GM19238 (cell line): ENCODE measurements at regions not wholly inside any gene's neighbourhood (a gene's known extent, or its start where the extent isn't known, plus 50 kb on each side); places are given as distances from the start of the nearest gene placed in this dataset.

Experiments used
- DNase-seq: peaks from one replicate; pipeline ENCODE4 v3.0.0; 2011; ENCODE audit warnings: low spot score; ENCODE audit not compliant: insufficient read length

DNA sequence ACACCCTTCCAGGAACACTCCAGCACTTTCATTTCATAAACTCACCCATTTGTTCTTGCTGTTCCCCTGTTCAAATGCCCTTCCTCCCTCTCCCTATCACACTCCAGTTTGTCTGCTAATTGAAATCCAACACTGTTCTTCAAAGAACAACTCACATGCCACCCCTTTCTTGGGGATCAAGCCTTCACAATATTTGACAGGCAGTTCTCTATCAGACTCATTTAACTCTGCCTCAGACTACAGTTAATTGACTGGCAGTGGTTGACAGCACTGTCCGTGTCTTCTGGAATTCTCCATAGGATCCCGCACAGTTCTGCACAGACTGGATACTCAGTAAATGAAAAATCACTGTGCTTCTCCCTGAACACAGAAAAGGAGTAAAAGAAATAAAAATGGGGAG is 87.8 kb downstream of the PMP22 start:
- no peak for DNase-seq

DNA sequence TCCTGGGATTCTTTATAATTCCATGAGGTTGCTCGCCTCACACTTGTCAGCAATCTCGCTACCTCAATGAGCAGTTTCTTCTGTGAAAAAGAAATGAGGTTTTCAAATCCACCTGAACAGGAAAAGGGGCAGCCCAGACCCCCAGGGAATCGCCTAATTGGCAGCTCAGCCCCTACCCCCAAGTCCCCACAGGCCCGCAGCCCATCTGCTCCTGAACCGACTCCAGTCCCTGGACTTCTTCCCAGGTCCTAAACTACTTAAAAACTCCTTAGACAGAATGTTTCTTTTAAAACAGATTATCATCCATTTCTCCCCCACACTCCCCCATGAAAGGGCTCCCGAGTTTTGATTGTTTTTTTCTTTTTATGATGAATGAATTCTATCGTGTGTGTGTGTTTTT is 89.8 kb downstream of the PMP22 start:
- no peak for DNase-seq

DNA sequence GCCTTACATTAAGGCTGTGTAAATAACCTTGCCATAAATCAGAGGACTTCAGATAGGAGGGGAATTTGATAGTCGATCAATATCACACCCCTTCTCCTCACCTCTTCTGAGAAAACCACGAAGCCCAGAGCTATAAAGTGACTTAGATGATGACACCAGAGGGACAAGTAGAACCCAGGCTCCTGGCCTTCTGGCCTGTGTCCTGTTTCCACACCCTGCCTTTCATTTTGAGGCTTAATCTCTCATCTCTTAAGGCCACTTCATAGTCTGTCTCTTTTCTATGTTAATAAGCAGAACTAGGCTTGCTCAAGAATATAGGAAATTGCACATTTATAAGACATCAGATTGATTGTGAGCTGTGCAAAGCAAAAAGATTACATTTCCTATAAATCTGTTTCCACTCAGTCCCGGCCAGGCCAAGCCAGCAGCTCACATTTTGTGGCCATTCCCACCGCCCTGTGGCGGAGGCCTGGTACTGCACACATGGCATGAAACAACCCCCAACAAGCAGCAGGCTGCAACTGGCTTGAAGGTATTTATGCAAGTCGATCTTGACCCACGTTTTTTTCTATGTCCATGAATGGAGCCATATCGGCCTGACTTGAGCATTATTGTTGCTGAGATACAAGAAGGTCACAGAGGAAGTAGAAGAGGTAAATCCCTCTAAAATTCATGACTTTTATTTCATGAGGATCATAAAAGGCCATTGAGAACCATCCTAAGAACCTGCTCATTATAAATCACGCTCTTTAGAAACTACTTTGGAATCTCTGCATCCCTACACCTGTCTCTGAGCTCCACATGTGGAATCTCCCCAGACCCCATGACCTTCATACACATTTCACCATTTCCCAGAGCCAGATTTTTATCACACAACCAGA is 93.7 kb downstream of the PMP22 start:
- DNase-seq, result peak; percentile 10

DNA sequence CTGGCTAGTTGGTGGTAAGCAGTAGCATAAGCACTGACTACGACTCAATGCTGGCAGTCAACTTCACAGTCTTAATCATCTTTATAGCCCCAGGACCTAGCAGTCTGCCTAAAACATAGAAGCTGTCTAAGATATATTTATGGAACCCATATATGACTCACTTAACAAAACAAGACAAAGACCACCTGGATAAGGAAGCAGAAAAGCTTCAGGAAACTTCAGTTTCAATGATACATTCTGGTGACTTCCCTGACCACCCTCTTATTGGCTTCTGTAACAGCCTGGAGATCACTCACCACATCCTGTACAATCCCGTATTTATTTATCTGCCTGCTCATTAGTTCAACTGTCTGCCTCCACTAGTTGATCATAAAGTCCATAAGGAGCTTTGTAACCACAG is 95.5 kb downstream of the PMP22 start:
- no peak for DNase-seq

DNA sequence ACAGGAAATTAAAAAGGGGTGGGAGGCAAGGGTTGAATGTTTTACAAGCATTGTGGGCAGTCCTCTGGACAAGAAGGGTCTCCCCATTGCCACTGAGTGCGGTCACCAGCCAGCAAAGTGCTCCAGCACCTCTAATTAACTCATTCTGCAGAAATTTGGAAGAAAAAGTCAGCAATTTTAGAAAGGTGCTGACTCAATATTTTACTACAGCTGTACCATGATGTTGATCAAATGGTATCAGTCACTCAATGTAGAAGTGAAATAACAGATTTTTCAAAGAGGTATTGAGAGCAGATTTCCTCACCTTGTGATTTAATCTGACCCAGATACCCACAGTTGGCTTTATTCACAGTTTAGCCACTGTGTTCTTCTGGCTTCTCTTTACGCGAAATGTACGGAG is 96.7 kb downstream of the PMP22 start:
- no peak for DNase-seq

DNA sequence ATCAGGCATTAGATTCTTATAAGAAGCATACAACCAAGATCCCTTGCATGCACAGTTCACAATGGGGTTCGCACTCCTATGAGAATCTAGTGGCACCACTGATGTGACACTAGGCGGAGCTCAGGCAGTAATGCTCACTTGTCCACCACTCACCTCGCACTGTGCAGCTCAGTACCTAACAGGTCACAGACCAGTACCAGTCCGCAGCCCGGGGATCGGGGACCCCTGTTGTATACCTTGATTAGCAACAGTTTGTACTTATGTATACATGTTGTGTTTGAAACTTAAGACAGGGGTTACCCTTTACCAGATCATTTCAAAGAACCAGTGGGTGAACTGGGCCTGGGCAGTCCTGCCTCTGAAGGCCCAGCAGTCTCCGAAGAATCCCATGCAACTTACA is 103.7 kb downstream of the PMP22 start:
- no peak for DNase-seq

DNA sequence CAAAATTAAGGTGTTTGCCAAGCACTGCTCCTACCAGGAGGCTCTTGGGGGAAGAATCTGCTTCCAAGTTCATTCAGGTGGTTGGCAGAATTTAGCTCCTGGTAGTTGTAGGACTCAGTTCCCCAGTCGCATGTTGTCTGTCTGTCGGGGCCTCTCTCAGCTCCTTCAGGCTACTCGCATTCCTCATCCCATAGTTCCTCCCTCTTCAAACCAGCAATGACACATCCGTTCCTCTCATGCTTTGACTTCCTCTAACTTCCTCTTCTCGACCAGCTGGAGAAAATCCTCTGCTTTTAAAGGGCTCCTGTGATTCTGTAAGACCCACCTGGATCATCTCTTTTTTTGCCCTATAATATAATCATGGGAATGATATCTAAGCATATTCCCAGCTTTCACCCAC is 108.1 kb downstream of the PMP22 start:
- DNase-seq, result no peak

DNA sequence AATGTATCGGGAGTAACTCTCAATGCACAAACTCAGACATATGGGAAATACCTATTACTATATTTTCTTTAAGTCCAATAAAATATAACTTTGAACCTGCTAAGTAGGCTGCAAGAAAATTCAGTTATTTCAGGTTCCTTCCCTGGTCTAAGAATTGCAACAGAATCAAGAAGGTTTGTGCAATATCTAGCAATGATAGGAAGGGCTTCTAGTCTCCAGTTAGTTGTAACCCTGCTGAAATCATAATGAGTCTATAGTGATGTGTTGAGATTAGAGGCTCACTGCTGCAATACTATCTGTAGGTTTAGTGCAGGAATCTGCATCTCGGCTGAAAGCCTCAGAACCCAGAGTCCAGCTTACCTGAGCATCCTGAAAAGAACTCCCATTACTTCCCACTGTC is 110.5 kb downstream of the PMP22 start:
- no peak for DNase-seq

DNA sequence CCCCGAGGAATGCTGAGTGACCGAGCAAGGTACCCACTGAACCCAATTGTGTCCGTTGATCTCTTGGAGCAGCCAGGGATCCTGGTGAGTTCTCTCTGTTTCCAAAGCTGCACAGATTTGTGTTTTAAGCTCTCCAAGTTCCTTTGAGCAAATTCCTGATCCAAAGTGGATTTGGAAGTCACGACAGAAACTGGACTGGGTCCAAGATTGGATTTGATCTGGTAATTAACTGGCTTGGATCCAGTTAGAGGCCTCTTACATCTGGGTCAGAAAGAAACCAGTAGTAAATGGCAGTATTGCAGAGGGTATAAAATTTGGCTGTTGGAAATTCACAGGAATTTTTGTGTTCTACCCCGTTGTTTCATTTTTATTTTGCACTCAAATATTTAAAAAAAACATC is 119.5 kb downstream of the PMP22 start:
- DNase-seq, result no peak

DNA sequence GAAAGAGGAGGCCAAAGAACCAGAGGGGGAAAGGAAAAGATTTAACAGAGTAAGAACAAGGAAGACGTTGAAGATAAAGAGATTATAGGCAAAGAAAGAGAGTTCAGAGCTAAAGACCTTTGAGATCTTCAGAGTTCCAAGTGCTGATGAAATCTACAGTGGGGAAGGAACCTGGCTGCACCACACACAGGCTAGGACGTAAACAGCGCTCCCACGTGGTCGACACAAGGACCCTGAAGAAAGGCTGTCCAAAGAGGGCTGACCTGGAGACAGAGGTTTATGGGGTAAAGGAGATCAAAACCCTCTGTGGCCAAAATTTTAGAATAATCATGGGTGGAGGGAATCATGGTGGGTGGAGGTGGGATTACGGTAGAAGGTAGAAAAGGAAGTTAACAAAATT is 121.6 kb downstream of the PMP22 start:
- no peak for DNase-seq

DNA sequence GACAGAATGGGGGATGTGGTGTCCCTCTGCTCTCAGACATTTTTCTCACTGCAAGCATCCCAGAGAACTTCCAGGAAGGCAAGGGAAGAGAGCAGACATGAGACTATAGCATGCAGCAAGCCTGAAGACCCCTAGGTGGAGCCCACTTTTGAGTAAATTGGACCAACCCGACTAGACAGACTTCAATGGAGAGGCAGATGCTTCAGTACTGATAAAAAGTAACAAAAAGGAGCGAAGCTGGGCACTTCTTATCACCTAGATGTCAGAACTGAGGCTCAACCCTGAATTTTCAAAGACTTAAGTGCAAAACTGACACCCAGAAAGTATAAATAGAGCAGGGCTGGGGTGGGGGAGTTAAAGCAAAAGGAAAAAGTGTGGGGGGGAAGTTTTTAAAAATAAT is 130.8 kb downstream of the PMP22 start:
- no peak for DNase-seq

DNA sequence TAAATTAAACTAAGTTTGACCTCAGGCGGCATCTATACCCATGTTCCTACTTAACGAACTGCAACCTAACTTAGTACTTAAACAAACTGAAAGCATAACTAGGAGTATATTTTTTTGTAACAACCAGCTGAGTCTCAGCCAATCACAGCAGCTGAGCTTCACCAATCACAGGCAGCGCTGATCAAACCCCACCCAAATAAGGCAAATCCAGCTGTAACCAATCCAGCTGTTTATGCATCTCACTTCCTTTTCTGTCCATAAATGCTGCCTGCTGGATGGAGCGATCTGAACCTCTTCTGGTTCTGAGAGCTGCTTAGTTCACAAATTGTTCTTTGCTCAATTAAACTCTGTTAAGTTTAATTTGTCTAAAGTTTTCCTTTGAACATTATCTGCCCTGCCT is 131.3 kb downstream of the PMP22 start:
- DNase-seq, result no peak

DNA sequence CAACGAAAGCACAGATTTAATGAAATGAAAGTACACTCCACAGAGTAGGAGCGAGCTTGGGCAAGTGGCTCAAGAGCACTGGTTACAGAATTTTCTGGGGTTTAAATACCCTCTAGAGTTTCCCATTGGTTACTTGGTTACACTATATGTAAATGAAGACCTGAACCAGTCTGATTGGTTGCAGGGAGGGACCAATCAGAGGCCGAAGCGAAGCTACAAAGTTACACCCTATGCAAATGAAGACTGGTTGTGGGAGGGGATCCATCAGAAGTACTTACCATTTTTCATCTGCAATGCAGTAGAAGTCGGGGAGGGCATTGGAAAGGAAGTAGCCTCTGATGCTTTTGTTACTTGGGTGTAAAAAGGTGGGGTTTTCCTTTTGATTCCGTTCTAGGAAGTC is 132.0 kb downstream of the PMP22 start:
- DNase-seq, result no peak

DNA sequence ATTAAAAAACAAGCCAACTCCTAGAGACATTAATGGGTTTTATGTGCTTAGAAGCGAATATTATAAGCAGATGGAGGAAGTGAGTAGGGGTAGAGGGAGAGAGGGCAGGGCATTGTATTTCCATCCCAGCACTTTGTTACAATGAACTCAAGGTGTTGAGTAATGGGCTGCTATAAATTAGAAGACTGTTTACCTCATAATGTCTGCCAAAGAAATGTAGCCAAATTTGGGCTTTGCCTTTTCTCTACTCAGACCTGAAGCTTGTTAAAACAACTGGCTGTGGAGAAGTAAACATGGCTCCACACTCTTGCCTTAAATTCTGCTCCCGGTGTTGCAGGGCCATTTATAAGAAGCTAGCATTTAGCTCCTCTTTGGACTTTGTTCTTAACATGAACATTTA is 134.7 kb downstream of the PMP22 start:
- DNase-seq, result no peak

DNA sequence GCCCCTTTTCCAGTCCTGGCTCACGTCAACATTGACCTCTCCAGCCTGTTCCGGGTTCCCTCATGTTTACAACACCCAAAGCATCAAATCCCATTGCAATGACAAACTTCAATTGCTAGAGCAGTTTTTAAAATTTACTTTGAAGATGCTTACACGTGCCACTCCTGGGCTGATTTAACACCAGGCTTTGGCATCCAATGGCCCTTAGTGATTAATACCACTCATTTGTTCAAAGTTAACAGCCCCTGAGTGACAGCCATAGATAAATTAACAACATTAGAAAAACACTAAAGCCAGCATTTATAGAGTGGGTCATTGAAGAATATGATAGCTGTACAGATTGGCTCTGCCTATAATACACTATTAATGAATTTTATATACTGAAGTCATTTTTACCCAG is 135.1 kb downstream of the PMP22 start:
- no peak for DNase-seq

DNA sequence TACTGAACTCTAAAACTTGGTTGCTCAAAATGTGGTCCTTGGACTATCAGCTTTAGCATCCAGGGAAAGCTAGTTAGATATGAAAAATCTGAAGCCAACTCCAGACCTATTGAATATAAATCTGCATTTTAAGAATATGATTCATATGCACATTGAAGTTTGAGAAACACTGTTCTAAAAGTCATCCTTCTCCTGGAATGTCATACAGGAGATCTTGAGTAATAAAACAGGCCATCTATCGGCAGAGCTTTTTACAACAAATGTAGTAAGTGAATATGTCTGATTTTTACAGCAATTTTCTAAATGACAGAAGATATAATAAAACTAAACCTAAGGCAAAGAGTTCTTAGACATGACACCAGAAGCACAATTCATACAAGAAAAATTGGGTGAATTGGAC is 140.4 kb downstream of the PMP22 start:
- DNase-seq, result no peak

DNA sequence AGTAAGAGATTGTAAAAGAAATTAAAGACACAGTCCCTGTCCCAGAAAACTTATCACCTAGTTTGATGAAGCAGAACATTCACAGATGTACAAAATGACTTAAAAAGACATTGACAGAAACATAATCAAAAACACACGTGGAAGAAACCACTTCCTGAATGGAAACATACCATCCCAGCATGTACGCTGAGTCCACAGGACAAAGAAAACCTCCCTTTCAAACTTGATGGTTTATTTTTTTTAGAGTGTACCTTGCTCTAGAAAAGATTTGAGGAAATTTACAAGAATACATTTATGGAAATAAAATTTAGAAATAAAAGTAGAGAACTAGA is 140.9 kb downstream of the PMP22 start:
- no peak for DNase-seq

DNA sequence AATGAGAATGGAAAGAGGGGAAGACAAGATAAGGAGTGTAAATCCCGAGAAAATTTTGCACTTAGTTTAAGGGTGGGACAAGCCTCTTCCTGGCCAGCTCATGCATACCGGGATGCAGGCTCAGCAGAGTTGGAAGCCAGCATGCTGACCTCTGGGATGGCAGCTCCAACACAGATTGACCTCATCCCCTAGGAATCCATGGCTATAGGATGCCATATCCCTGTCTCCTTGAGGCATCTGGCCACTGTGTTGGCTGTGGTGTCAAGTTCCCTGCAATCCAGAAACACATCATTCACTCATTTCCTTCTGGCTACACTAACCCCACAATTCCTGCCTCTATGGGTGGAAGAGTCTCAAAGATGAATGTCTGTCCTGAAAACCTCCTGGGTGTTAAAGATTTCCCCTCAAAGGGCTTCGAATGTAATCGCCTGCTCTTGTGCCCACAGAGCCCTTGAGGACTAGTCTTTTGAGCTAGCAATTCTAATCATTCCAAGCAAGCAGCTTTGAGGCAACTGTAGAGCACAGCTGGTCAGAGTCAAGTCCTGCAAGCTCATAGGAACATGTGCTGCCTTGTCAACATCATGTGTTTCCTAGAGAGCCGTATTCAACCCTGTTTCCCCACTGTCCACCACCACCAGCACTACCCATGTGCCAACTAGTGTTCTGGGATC is 141.4 kb downstream of the PMP22 start:
- no peak for DNase-seq

DNA sequence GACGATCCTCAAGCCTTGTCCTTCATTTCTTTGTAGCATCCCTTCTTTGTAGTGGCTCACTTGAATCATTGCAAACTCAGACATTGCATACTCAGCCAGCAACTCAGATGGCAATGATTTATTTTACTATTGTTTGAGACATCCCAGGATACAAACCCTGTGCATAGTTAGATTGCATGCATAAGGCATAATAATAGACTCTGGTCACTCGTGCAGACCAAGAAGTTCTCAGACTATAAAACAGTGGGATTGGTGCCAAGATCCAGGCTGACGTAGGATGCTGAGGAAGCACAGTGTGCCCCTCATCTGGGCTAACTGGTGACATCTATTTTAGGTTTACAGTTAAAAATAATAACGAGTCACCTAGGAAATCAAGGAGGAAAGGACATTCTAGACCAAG is 142.3 kb downstream of the PMP22 start:
- no peak for DNase-seq

DNA sequence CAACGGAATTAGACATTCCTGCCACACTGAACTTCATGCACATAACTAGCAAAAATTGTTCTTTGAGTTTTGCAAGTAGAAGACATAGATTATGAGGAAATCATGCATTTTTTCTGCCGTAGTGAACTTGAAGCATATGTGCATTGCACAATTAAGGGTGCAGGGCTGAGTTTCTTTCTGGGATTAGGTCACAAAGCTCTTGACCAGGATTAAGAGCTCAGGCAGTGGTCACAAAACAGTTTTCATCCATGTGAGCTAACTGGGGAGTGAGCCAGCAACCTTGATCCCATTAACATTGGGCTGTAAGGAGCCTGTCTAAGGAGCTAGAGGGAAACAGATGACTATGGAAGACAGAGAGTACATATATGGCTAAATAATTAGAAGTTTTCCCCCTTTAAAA is 143.7 kb downstream of the PMP22 start:
- no peak for DNase-seq

DNA sequence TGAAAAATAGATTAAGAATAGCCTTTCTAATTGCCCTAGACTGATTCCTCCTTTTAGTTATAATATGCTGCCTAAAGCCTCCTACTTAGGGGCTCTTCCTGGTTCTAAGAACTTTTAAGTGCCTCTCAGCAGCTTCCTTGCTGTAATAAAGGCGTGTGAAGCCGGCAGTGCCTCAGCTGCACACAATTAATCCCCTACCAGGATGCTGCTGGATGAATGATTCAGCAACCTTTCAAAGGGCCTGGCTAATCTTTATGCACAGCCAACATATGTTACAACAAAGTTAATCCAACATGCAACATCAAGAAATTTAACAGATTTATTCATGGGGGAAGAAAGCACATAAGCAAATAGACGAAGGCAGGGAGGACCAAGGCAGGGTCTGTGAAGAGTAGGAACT is 145.2 kb downstream of the PMP22 start:
- DNase-seq, result no peak

DNA sequence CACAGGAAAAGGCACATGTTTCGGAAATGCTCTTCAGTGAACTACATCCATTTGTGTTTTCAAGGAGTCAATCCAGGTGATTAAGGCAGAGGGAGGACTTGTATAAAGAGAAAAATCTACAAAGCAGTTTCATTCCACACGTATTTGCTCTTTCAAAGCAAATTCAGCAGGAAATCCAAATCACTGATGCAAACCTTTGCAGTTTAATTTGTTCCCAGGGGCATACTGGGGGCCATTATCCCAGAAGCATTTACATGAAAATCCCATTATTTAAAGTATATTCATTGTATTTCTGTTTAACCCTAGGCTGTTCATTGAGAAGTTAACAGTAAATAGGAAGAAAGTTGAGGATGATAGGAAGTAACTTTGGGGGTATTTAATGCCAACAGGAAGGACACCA is 147.9 kb downstream of the PMP22 start:
- no peak for DNase-seq
